ENCODE measurements at regions not wholly inside any gene's neighbourhood (a gene's known extent, or its start where the extent isn't known, plus 50 kb on each side); places are given as distances from the start of the nearest gene placed in this dataset.

DNA sequence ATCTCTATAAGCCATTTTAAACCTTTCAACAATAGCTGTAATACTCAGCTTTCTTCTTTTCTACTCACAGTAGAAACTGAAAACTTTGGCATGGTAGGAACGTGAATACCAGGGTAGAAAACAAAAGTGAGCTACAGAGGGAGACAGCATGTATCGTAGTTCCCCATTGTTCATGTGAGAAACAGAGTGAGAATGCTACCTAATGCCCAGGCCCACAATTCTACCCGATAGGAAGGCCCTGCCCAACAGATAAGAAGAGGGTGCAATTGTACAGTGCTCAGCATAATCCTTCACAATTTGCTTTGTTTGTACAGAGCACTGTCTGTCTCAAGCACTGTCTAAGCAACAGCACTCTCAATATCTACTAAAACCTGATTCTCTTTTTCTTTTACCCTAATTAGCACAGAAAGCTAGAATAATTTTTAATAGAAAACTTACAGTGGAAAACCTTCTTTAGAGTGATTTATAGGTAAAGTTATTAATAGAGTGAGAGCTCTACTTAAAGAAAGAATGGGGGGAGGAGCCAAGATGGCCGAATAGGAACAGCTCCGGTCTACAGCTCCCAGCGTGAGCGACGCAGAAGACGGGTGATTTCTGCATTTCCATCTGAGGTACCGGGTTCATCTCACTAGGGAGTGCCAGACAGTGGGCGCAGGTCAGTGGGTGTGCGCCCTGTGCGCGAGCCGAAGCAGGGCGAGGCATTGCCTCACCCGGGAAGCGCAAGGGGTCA is 322.3 kb downstream of the EFNB2 start:
- H2AK5ac ChIP-seq (ENCODE audit: low read depth, low read length): peak overlapping the region; percentile 29; the same call in 1 of the 2 replicates
- POLR2A ChIA-PET (ENCODE audit: partially characterized antibody): interaction anchor here (0.8 to 0.9 kb wide), 3 partner anchors 45 to 319 kb away, joined by 3 to 4 read pairs (median 3); no protein-coding TSS in a partner anchor
- peak overlapping the region; percentile 34; the same call in 1 of the 2 replicates for H3K18ac ChIP-seq (ENCODE audit: extremely low read depth, low read length)
- no peak overlapping the region; the same call in 1 of the 2 replicates for H3K27ac ChIP-seq (ENCODE audit: low read depth, low read length)
- peak overlapping the region; percentile 56; the same call in 1 of the 2 replicates for H2BK12ac ChIP-seq (ENCODE audit: low read depth, low read length)
- H3K79me2 ChIP-seq (ENCODE audit: control insufficient read depth in 1 of 2, insufficient read depth in 2 of 2, low read length in 2 of 2): no peaks in the 10 kb centered on the region
- H2BK5ac ChIP-seq (ENCODE audit: low read depth, low read length): peak overlapping the region; percentile 72; the same call in 1 of the 2 replicates
- no peak overlapping the region for H3K4ac ChIP-seq (replicated peaks; ENCODE audit: insufficient read length, low read depth, low read length)
- H4K20me1 ChIP-seq (replicated peaks in 1 of 2; ENCODE audit: control insufficient read depth in 1 of 2, insufficient read depth in 2 of 2, low read length in 2 of 2): no peaks in the 10 kb centered on the region
- DNase-seq (ENCODE audit: low read depth in 1 of 2, low spot score in 2 of 2): no peak
- peak overlapping the region; percentile 15 for H4K5ac ChIP-seq (ENCODE audit: insufficient read length, low read depth, low read length)
- peak overlapping the region; percentile 9 to 77; a peak in 2 of 4 replicates for H3K4me2 ChIP-seq (ENCODE audit: insufficient read depth in 1 of 2, low read depth in 2 of 2, low read length in 2 of 2)
- no peak overlapping the region for H3K56ac ChIP-seq (replicated peaks; ENCODE audit: insufficient read length, low read depth, low read length)
- H3K14ac ChIP-seq (ENCODE audit: insufficient read length): no peak overlapping the region
- H3K9me3 ChIP-seq (ENCODE audit: insufficient read depth in 2 of 2, low read depth in 1 of 2, low read length in 1 of 2): no peaks in the 10 kb centered on the region; a peak in 1 of 4 replicates
- no peaks in the 10 kb centered on the region for H3K23me2 ChIP-seq (ENCODE audit: low read depth, low read length)
- no peak overlapping the region for H2BK15ac ChIP-seq (ENCODE audit: low read length)
- H4K8ac ChIP-seq (ENCODE audit: extremely low read depth, insufficient read depth, low read length): no peak overlapping the region
- H3K4me1 ChIP-seq (replicated peaks in 1 of 4; ENCODE audit: control insufficient read depth in 3 of 4, insufficient read depth in 4 of 4, low read length in 3 of 4): peaks cover 0 to 7% (median 0%) of the 10 kb centered on the region in 4 experiments; a peak in 1 of 7 replicates
- no peaks in the 10 kb centered on the region for H3K36me3 ChIP-seq (ENCODE audit: control insufficient read depth in 2 of 4, insufficient read depth in 4 of 4, low read length in 3 of 4)
- H2BK20ac ChIP-seq (ENCODE audit: low read length): peak overlapping the region; percentile 37
- FAIRE-seq: no peak
- H3K23ac ChIP-seq (ENCODE audit: insufficient read length): no peak overlapping the region
- 0 out of 2 replicates have a peak, but pooled peaks have one; percentile 18 for TF ChIP-seq YY1 (IDR thresholded peaks at IDR 0.05; ENCODE audit: low read depth, low read length)
- no peak for TF ChIP-seq RNF2 (IDR thresholded peaks at IDR 0.05; ENCODE audit: borderline replicate concordance, low read depth, low read length, missing control alignments, poor library complexity, severe bottlenecking)
- no peak overlapping the region for H3K9ac ChIP-seq (replicated peaks in 1 of 4; ENCODE audit: extremely low read depth in 1 of 4, low read depth in 3 of 4, low read length in 3 of 4)
- no peaks in the 10 kb centered on the region for H3K79me1 ChIP-seq (ENCODE audit: low read depth, low read length)
- H2BK120ac ChIP-seq (replicated peaks; ENCODE audit: low read depth, low read length): no peak overlapping the region
- H2AFZ ChIP-seq (ENCODE audit: low read length): no peak overlapping the region
- peak overlapping the region; percentile 2 for H4K91ac ChIP-seq (replicated peaks; ENCODE audit: insufficient read length, low read length)
- no peaks in the 10 kb centered on the region for H3K27me3 ChIP-seq (replicated peaks in 1 of 4; ENCODE audit: control insufficient read depth in 3 of 4, extremely low read depth in 1 of 4, insufficient read depth in 3 of 4, low read length in 3 of 4)
- CTCF ChIA-PET (ENCODE audit: partially characterized antibody): interaction anchor here (0.9 kb wide), 1 partner anchor 105 kb away, joined by 3 read pairs; no protein-coding TSS in a partner anchor
- WGBS, 2 experiments (ENCODE audit: extremely low coverage in 1 of 2, insufficient coverage in 1 of 2, insufficient read length in 1 of 2, insufficient replicate concordance in 2 of 2, low coverage in 1 of 2, low lambda C conversion rate in 2 of 2, missing lambda C conversion rate in 1 of 2): 90% methylated on average over 17 of the region's 18 CpGs; no CpG with 5 or more reads in 1 of the 2 experiments
- H3K4me3 ChIP-seq (ENCODE audit: extremely low read depth in 1 of 4, insufficient read depth in 2 of 4, low read depth in 3 of 4, low read length in 4 of 4): peak overlapping the region in 2 of 4 experiments; percentile 16 to 44; a peak in 2 of 8 replicates
